ENCODE measurements at regions not wholly inside any gene's neighbourhood (a gene's known extent, or its start where the extent isn't known, plus 50 kb on each side); places are given as distances from the start of the nearest gene placed in this dataset.

DNA sequence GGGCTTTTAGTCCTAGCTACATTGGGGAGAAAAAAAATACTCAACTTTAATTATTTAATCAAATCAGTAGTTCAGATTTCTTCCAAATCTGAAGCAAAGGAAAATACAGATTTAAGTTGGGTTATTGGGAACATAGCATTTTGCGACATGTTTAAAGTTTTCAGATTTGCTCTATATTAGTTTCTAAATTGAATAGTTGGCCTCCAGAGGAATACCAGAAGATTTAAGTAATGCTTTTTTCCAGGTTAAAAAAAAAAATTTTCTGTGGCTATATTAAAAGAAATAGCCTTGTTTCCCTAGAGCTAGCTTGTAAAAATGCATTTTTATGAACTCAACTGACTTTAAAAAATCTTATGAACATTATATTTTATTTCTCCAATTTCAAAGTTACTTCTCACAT lies 115.9 kb downstream of the DDX53 start:
- TF ChIP-seq ZNF48 (tag by site-specific recombination; IDR thresholded peaks at IDR 0.05) (no peak), ZBTB7A (tag by site-specific recombination; IDR thresholded peaks at IDR 0.05; ENCODE audit: low read depth) (no peak), ZNF473 (tag by site-specific recombination; IDR thresholded peaks at IDR 0.05) (no peak), ZNF626 (tag by site-specific recombination; IDR thresholded peaks at IDR 0.05) (no peak), MYNN (tag by site-specific recombination; IDR thresholded peaks at IDR 0.05; ENCODE audit: borderline replicate concordance) (no peak), ZNF629 (tag by site-specific recombination; IDR thresholded peaks at IDR 0.05) (no peak), SETDB1 (IDR thresholded peaks at IDR 0.05; ENCODE audit: insufficient read length, low read length) (no peak), ZNF510 (tag by site-specific recombination; IDR thresholded peaks at IDR 0.05; ENCODE audit: insufficient replicate concordance) (no peak), ZNF24 (tag by site-specific recombination; IDR thresholded peaks at IDR 0.05) (no peak)
- TF ChIP-seq, protein P1, sequence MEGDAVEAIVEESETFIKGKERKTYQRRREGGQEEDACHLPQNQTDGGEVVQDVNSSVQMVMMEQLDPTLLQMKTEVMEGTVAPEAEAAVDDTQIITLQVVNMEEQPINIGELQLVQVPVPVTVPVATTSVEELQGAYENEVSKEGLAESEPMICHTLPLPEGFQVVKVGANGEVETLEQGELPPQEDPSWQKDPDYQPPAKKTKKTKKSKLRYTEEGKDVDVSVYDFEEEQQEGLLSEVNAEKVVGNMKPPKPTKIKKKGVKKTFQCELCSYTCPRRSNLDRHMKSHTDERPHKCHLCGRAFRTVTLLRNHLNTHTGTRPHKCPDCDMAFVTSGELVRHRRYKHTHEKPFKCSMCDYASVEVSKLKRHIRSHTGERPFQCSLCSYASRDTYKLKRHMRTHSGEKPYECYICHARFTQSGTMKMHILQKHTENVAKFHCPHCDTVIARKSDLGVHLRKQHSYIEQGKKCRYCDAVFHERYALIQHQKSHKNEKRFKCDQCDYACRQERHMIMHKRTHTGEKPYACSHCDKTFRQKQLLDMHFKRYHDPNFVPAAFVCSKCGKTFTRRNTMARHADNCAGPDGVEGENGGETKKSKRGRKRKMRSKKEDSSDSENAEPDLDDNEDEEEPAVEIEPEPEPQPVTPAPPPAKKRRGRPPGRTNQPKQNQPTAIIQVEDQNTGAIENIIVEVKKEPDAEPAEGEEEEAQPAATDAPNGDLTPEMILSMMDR (tag by site-specific recombination; IDR thresholded peaks at IDR 0.05) = no peak
- TF ChIP-seq, protein P2, sequence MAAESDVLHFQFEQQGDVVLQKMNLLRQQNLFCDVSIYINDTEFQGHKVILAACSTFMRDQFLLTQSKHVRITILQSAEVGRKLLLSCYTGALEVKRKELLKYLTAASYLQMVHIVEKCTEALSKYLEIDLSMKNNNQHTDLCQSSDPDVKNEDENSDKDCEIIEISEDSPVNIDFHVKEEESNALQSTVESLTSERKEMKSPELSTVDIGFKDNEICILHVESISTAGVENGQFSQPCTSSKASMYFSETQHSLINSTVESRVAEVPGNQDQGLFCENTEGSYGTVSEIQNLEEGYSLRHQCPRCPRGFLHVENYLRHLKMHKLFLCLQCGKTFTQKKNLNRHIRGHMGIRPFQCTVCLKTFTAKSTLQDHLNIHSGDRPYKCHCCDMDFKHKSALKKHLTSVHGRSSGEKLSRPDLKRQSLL (tag by site-specific recombination; IDR thresholded peaks at IDR 0.05) = no peak
- TF ChIP-seq, protein P3, sequence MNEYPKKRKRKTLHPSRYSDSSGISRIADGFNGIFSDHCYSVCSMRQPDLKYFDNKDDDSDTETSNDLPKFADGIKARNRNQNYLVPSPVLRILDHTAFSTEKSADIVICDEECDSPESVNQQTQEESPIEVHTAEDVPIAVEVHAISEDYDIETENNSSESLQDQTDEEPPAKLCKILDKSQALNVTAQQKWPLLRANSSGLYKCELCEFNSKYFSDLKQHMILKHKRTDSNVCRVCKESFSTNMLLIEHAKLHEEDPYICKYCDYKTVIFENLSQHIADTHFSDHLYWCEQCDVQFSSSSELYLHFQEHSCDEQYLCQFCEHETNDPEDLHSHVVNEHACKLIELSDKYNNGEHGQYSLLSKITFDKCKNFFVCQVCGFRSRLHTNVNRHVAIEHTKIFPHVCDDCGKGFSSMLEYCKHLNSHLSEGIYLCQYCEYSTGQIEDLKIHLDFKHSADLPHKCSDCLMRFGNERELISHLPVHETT (tag by site-specific recombination; IDR thresholded peaks at IDR 0.05) = no peak

All from HEK293 (cell line).